GM12873 (cell line): ENCODE measurements at regions not wholly inside any gene's neighbourhood (a gene's known extent, or its start where the extent isn't known, plus 50 kb on each side); places are given as distances from the start of the nearest gene placed in this dataset.

Source experiments
- CTCF ChIP-seq: IDR thresholded peaks from 2 replicates; pipeline ENCODE4 v1.5.1; 2012; ENCODE audit warnings: low read depth, mild to moderate bottlenecking, moderate library complexity, low read length, control low read depth; ENCODE audit not compliant: insufficient read depth; ENCODE audit errors: missing control alignments

GRCh38 chr11:104704888-104705287 lies 193.4 kb downstream of the CASP12 start:
- no peak for TF ChIP-seq CTCF

GRCh38 chr11:104704146-104704830 lies 194.0 kb downstream of the CASP12 start:
- no peak for TF ChIP-seq CTCF

- no peak for TF ChIP-seq CTCF
Observed at GRCh38 chr11:104700609-104701008, 197.7 kb downstream of the CASP12 start.

GRCh38 chr11:104699981-104700380 lies 198.3 kb downstream of the CASP12 start:
- TF ChIP-seq CTCF: no peak

- no peak for TF ChIP-seq CTCF
Observed at GRCh38 chr11:104695065-104695463, 203.2 kb downstream of the CASP12 start.

GRCh38 chr11:104694259-104695064 lies 203.8 kb downstream of the CASP12 start:
- no peak for TF ChIP-seq CTCF

- TF ChIP-seq CTCF: no peak
Observed at GRCh38 chr11:104692751-104693150, 205.5 kb downstream of the CASP12 start.
